Suprapubic skin (tissue), 4 donors: ENCODE measurements at regions not wholly inside any gene's neighbourhood (a gene's known extent, or its start where the extent isn't known, plus 50 kb on each side); places are given as distances from the start of the nearest gene placed in this dataset.

Source experiments
- DNase-seq, 2 donors: peaks; one replicate each; pipeline ENCODE4 v3.0.0-alpha.2; 2019; ENCODE audit warnings: low spot score in 2 of 2
- H3K27ac ChIP-seq: fragments of 200-600 bp; sonication (generic); one replicate; pipeline ENCODE4 v1.5.1; 2019
- H3K27me3 ChIP-seq: fragments of 200-600 bp; sonication (generic); one replicate; pipeline ENCODE4 v1.5.1; 2019
- H3K36me3 ChIP-seq: fragments of 200-600 bp; sonication (generic); one replicate; pipeline ENCODE4 v1.5.1; 2019
- H3K4me1 ChIP-seq: fragments of 200-600 bp; sonication (generic); one replicate; pipeline ENCODE4 v1.5.1; 2019
- H3K4me3 ChIP-seq: fragments of 200-600 bp; sonication (generic); one replicate; pipeline ENCODE4 v1.5.1; 2019; ENCODE audit warnings: mild to moderate bottlenecking
- H3K9me3 ChIP-seq: fragments of 200-600 bp; sonication (generic); one replicate; pipeline ENCODE4 v1.5.1; 2019
- CTCF ChIP-seq, 2 donors: fragments of 200-600 bp in 1 of 2; fragments of 450-650 bp in 1 of 2; sonication (generic) in 1 of 2; IDR thresholded peaks; one replicate each; pipeline ENCODE4 v1.5.1; 2016 to 2019; ENCODE audit warnings: antibody characterized with exemption in 2 of 2, mild to moderate bottlenecking in 1 of 2, moderate library complexity in 1 of 2
- EP300 ChIP-seq: sonication (generic); formaldehyde crosslinking; IDR thresholded peaks from one replicate; pipeline ENCODE4 v1.6.1; 2017; ENCODE audit warnings: antibody characterized with exemption
- POLR2A ChIP-seq, 2 donors: fragments of 450-650 bp; IDR thresholded peaks; one replicate each; pipeline ENCODE4 v1.6.1; 2017; ENCODE audit warnings: antibody characterized with exemption in 2 of 2, mild to moderate bottlenecking in 2 of 2, moderate library complexity in 2 of 2
- POLR2AphosphoS5 ChIP-seq, 3 donors: sonication (generic); formaldehyde crosslinking; IDR thresholded peaks; one replicate each; pipeline ENCODE4 v1.6.1; 2017; ENCODE audit warnings: antibody characterized with exemption in 3 of 3
- WGBS: methylation state at CpG from one replicate; pipeline ENCODE4 v1.1.5; 2018; 5-methylcytosine and 5-hydroxymethylcytosine counted together

- no peak for DNase-seq
- H3K27me3 ChIP-seq = no peaks in the 10 kb centered on the region
- no peaks in the 10 kb centered on the region for H3K36me3 ChIP-seq
- 85% methylated on average over 1 of the region's 1 CpG for WGBS
- no peaks in the 10 kb centered on the region for H3K4me1 ChIP-seq
- H3K9me3 ChIP-seq = no peaks in the 10 kb centered on the region
- H3K4me3 ChIP-seq = no peak overlapping the region
- no peak overlapping the region for H3K27ac ChIP-seq
- TF ChIP-seq POLR2A (IDR thresholded peaks at IDR 0.05) (no peak), POLR2AphosphoS5 (IDR thresholded peaks at IDR 0.05) (no peak), CTCF (IDR thresholded peaks at IDR 0.05) (no peak), EP300 (no peak)
Measured at GRCh38 chr10:129085811-129086210, 381.2 kb upstream of the MGMT start.

- H3K4me1 ChIP-seq = no peaks in the 10 kb centered on the region
- H3K4me3 ChIP-seq = no peak overlapping the region
- TF ChIP-seq POLR2A (IDR thresholded peaks at IDR 0.05) (no peak), CTCF (IDR thresholded peaks at IDR 0.05) (no peak), EP300 (no peak), POLR2AphosphoS5 (IDR thresholded peaks at IDR 0.05) (no peak)
- no peaks in the 10 kb centered on the region for H3K9me3 ChIP-seq
- DNase-seq = no peak
- no peaks in the 10 kb centered on the region for H3K36me3 ChIP-seq
- 72% methylated on average over 4 of the region's 4 CpGs for WGBS
- H3K27ac ChIP-seq = no peak overlapping the region
- H3K27me3 ChIP-seq = no peaks in the 10 kb centered on the region
Measured at GRCh38 chr10:129089341-129089740, 377.7 kb upstream of the MGMT start.

GRCh38 chr10:129090165-129090564 is 376.9 kb upstream of the MGMT start:
- TF ChIP-seq POLR2A (IDR thresholded peaks at IDR 0.05) (no peak), CTCF (IDR thresholded peaks at IDR 0.05) (no peak), EP300 (no peak), POLR2AphosphoS5 (IDR thresholded peaks at IDR 0.05) (no peak)
- Histone ChIP-seq H3K9me3 (no peaks in the 10 kb centered on the region), H3K27me3 (no peaks in the 10 kb centered on the region), H3K27ac (no peak overlapping the region), H3K36me3 (no peaks in the 10 kb centered on the region), H3K4me3 (no peak overlapping the region), H3K4me1 (no peaks in the 10 kb centered on the region)
- no peak for DNase-seq
- 91% methylated on average over 6 of the region's 6 CpGs for WGBS

GRCh38 chr10:129090618-129091366 is 376.2 kb upstream of the MGMT start:
- Histone ChIP-seq H3K9me3 (no peaks in the 10 kb centered on the region), H3K36me3 (no peaks in the 10 kb centered on the region), H3K27me3 (no peaks in the 10 kb centered on the region), H3K27ac (no peak overlapping the region), H3K4me3 (no peak overlapping the region), H3K4me1 (peaks cover under 1% of the 10 kb centered on the region)
- 81% methylated on average over 6 of the region's 6 CpGs for WGBS
- TF ChIP-seq CTCF (IDR thresholded peaks at IDR 0.05) (no peak), POLR2A (IDR thresholded peaks at IDR 0.05) (no peak), POLR2AphosphoS5 (IDR thresholded peaks at IDR 0.05) (no peak)
- DNase-seq = no peak

GRCh38 chr10:129093641-129094040 is 373.4 kb upstream of the MGMT start:
- H3K27me3 ChIP-seq = no peaks in the 10 kb centered on the region
- H3K4me3 ChIP-seq = no peak overlapping the region
- peaks cover 15% of the 10 kb centered on the region for H3K4me1 ChIP-seq
- no peaks in the 10 kb centered on the region for H3K9me3 ChIP-seq
- H3K27ac ChIP-seq = no peak overlapping the region
- no peak for DNase-seq
- no peaks in the 10 kb centered on the region for H3K36me3 ChIP-seq
- 90% methylated on average over 8 of the region's 8 CpGs for WGBS
- TF ChIP-seq CTCF (IDR thresholded peaks at IDR 0.05) (no peak), EP300 (no peak), POLR2AphosphoS5 (IDR thresholded peaks at IDR 0.05) (no peak), POLR2A (IDR thresholded peaks at IDR 0.05) (no peak)
